GM13976 (cell line): ENCODE measurements at regions not wholly inside any gene's neighbourhood (a gene's known extent, or its start where the extent isn't known, plus 50 kb on each side); places are given as distances from the start of the nearest gene placed in this dataset.
"Not testable (repeated sequence)": the region's sequence is repeated elsewhere in the genome, so short reads cannot be mapped to it uniquely, and the experiment has no call there.

ENCODE experiments used
- DNase-seq: peaks from one replicate; pipeline ENCODE4 v3.0.0; 2012; ENCODE audit warnings: low spot score
- CTCF ChIP-seq: IDR thresholded peaks from 2 replicates; pipeline ENCODE4 v1.5.1; 2012; ENCODE audit warnings: borderline replicate concordance, mild to moderate bottlenecking; ENCODE audit not compliant: insufficient read depth; ENCODE audit errors: extremely low read depth, missing control alignments, control extremely low read depth
- in situ Hi-C: fragments of 300-500 bp; cut with MboI; formaldehyde crosslinking; loops from one replicate; pipeline ENCODE4 v1.12.0; 2022; ENCODE audit warnings: low sequenced_read_pairs, mixed read lengths, inconsistent platforms; ENCODE audit not compliant: unreplicated experiment

DNA sequence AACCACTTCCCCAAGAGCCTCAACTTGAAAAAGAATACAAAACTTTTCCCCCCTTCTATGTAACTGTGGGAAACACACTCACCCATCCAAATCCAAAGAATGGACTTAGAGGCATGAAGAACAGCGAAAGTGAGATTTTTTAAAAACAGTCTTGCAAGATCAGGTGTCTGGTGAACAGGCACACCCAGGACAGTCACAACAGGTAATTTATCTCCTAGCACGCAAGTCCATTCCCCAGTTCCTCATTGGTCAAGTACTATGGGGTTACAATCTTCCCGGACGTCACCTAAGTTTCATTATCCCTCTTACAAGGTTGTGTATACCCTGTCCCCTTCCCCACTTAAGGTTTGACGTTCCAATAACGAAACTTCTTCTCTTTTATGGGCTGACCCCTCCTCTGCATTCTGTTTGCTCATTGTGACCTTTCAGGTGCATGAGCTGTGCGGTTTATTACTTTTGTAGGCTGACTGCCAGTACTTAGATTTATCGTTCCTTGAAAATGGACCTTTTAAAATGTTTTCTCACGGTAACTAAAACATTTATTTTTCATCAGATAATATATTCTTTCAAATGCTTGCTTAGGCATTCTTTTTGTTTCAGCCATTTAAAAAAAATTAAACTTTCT, 1401.9 kb downstream of the FAM181B start:
- in situ Hi-C loops = no loop called here
- no peak for TF ChIP-seq CTCF

GRCh38 chr11:81331088-81331487, 1402.6 kb downstream of the FAM181B start:
- in situ Hi-C loops = no loop called here
- no peak for TF ChIP-seq CTCF
- DNase-seq = no peak

More for the DNA sequence above, 1401.9 kb downstream of the FAM181B start:
- no peak for DNase-seq

DNA sequence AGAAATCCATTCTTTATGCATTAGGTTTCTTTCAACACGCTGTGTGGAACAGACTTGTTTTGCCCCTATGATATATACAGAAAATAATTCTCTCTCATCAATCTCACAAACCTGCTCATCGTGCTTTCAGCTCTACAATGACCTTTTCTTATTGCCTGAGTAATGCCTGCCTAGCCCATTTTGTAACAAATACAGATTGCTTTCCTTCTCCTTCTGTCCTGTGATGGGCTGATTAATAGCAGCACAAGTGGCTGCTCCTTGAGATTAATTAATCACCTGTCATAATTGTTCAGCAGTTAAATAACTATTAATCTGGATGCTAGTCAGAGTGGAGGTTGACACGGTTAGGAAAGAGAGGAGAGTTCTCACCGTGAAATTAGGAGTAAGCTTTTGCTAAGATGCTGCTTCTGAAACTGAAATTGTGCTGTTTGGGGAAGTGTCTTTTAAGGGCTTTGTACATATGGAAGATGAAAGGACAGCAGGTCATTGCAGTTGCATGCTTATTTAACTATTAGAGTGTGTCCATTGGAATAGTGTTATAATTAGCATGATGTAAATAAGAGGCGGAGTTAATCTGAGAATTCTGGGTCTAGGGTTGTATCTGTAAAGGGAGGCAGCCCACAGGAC, 1430.5 kb downstream of the FAM181B start:
- in situ Hi-C loops = no loop called here
- no peak for TF ChIP-seq CTCF
- DNase-seq = no peak

- in situ Hi-C loops = no loop called here
- TF ChIP-seq CTCF = no peak
- no peak for DNase-seq
These were observed 1432.4 kb downstream of the FAM181B start for GRCh38 chr11:81301166-81301830.

DNA sequence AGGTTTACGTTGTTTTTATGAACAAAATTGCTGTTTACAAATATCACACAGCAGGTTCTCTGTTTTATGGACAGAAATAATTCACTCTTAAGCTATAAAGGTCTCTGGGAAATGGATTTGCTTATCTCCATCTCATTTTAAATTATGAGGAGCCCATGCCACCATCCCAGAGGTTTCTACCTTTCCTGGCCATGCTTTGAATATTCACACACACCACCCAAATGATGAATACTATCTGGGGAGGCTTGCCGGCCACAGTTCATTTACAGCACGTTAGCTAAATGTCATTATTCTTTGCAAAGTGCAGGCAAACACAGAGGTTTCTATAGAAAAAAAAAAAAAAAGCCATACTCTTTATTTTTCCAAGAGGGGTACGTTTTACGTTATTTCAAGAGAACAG, 1446.7 kb downstream of the FAM181B start:
- in situ Hi-C loops = no loop called here
- no peak for DNase-seq
- no peak for TF ChIP-seq CTCF

DNA sequence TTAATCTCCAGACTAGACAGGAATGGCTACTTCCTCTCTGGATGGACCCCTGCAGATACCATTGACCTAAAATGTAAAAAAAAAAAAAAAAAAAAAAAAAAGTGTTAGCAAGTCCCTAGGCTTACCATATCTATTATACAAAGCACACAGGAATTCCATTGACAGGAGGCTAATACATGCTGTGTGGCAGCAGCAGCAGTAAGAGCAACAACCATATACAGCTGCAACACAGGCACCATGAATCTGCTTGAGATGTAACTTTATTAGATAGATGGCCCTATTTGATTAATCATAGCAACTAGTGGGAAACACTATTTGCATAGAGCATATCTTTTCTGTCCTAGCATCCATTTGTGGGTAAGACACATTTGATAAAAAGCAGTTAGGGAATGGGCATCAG, 1447.1 kb downstream of the FAM181B start:
- in situ Hi-C loops = no loop called here
- DNase-seq = no peak
- TF ChIP-seq CTCF = no peak

DNA sequence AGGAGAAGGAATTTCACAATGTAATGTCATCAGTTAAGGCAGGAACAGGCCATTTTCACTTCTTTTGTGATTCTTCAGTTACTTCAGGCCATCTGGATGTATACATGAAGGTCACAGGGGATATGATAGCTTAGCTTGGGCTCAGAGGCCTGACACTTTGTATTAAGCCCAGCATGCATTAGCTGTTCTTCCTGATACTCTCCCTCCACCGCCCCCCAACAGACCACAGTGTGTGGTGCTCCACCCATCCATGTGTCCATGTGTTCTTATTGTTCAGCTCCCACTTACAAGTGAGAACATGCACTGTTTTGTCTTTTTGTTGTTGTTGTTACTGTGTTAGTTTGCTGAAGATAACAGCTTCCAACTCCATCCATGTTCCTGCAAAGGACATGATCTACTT, 1453.4 kb downstream of the FAM181B start:
- in situ Hi-C loops, DNase-seq: not testable (repeated sequence)
